Common myeloid progenitor, CD34-positive (primary cell): ENCODE measurements at regions not wholly inside any gene's neighbourhood (a gene's known extent, or its start where the extent isn't known, plus 50 kb on each side); places are given as distances from the start of the nearest gene placed in this dataset.

ENCODE experiments used
- CTCF ChIA-PET: fragments of 350-600 bp; sonication (Branson Sonifier 250); formaldehyde crosslinking; loops from one replicate; lab custom pipeline; 2021; ENCODE audit warnings: antibody characterized with exemption; lab: Charles Lee
- POLR2A ChIA-PET: fragments of 350-600 bp; sonication (Branson Sonifier 250); formaldehyde crosslinking; loops from one replicate; lab custom pipeline; 2021; ENCODE audit warnings: antibody characterized with exemption; lab: Charles Lee
- DNase-seq, 3 donors: peaks; one replicate each; pipeline versions ENCODE4 v3.0.0 to v3.0.0-alpha.2; 2013
- H3K27ac ChIP-seq, 2 experiments: 1 replicate in 1 of 2; 2 replicates in 1 of 2; pipeline ENCODE4 v1.7.0; 2013; ENCODE audit warnings: inconsistent platforms in 2 of 2, low read length in 2 of 2, mild to moderate bottlenecking in 2 of 2, low read depth in 1 of 2, moderate library complexity in 1 of 2; ENCODE audit not compliant: severe bottlenecking in 2 of 2, insufficient read depth in 1 of 2, poor library complexity in 1 of 2
- H3K27me3 ChIP-seq, 5 experiments: replicated peaks in 2 of 5; 1 replicate in 3 of 5; 2 replicates in 2 of 5; pipeline versions ENCODE4 v1.6.1 to v1.7.0; 2013; ENCODE audit warnings: low read length in 4 of 5, mild to moderate bottlenecking in 2 of 5, moderate library complexity in 2 of 5, inconsistent platforms in 1 of 5; ENCODE audit not compliant: insufficient read depth in 5 of 5, control insufficient read depth in 4 of 5
- H3K36me3 ChIP-seq, 4 experiments: 1 replicate in 2 of 4; 2 replicates in 2 of 4; pipeline versions ENCODE4 v1.6.1 to v1.7.0; 2013; ENCODE audit warnings: low read length in 3 of 4, control low read depth in 1 of 4, mild to moderate bottlenecking in 1 of 4; ENCODE audit not compliant: control insufficient read depth in 4 of 4, insufficient read depth in 4 of 4
- H3K4me1 ChIP-seq, 4 experiments: 1 replicate in 3 of 4; 2 replicates in 1 of 4; pipeline versions ENCODE4 v1.6.1 to v1.7.1; 2013; ENCODE audit warnings: low read length in 3 of 4, mild to moderate bottlenecking in 3 of 4, control low read depth in 1 of 4, inconsistent platforms in 1 of 4, moderate library complexity in 1 of 4; ENCODE audit not compliant: control insufficient read depth in 4 of 4, insufficient read depth in 4 of 4; ENCODE audit errors: control extremely low read depth in 1 of 4
- H3K4me3 ChIP-seq, 7 experiments: 1 replicate in 4 of 7; 2 replicates in 3 of 7; pipeline versions ENCODE4 v1.5.1 to v1.7.0; 2013; ENCODE audit warnings: mild to moderate bottlenecking in 7 of 7, low read length in 6 of 7, moderate library complexity in 6 of 7, inconsistent platforms in 2 of 7, low read depth in 2 of 7, control low read depth in 1 of 7; ENCODE audit not compliant: insufficient read depth in 4 of 7, control insufficient read depth in 1 of 7; ENCODE audit errors: extremely low read depth in 1 of 7
- H3K9me3 ChIP-seq, 5 experiments: 1 replicate in 4 of 5; 2 replicates in 1 of 5; pipeline versions ENCODE4 v1.6.1 to v1.7.1; 2013; ENCODE audit warnings: low read length in 4 of 5, mild to moderate bottlenecking in 2 of 5, inconsistent platforms in 1 of 5, low read depth in 1 of 5, moderate library complexity in 1 of 5; ENCODE audit not compliant: control insufficient read depth in 4 of 5, insufficient read depth in 2 of 5; ENCODE audit errors: control extremely low read depth in 1 of 5
- WGBS: methylation state at CpG from one replicate; pipeline ENCODE4 v1.1.5; 2013; ENCODE audit not compliant: insufficient coverage; 5-methylcytosine and 5-hydroxymethylcytosine counted together

DNA sequence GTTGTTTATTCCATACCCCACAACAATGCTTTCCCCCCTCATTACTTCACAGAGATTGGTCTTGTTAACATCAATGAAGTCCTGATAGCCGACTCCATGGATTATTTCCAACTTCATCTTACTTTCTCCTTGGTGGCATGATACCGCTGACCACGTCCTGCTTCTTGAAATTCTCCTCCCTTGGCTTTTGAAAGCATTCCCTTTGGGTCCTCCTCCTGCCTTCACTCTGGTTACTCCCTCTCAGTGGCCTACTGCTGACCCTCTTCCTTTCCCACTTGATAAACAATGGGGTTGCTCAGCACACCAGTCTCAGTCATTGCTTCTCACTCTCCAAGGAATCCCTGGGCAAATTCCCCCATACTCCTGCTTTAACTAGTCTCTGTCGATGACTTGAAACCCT, 283.9 kb downstream of the SEC61B start:
- CTCF ChIA-PET: no interaction called here
- Histone ChIP-seq H3K36me3 (no peaks in the 10 kb centered on the region), H3K27ac (no peak overlapping the region), H3K4me1 (no peaks in the 10 kb centered on the region), H3K4me3 (no peak overlapping the region), H3K9me3 (no peaks in the 10 kb centered on the region), H3K27me3 (no peaks in the 10 kb centered on the region)
- DNase-seq: no peak
- WGBS: 98% methylated on average over 4 of the region's 4 CpGs
- POLR2A ChIA-PET: no interaction called here

DNA sequence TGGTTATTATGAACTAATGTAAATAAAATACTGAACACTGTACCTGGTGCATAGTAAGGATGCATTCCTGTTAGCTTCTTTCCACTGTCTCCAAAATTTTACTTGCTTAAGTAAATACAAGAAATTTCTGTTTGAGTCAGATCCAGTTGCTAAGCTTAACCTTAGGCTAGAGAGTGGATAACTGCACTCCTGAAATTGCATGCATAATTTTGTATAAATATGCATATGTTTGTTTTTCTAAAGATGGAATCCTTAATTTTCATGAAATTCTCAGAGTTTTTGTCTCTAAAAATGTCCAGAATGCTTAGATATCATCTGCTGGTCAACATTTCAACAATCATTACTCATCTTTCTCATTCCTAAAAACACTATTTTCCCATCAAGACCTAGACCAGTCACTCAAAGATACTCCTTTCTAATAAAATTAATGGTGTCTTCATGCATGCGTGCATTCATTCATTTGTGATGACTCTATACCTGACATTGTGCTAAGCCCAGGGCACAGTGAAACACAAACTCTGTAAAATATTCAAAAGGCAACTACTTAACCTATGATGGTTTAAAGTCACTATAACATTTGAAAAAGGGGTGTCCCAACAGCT, 284.8 kb downstream of the SEC61B start:
- no peaks in the 10 kb centered on the region for H3K27me3 ChIP-seq
- no peaks in the 10 kb centered on the region for H3K4me1 ChIP-seq
- WGBS: no CpG with 5 or more reads among the region's 1 CpG
- no peak overlapping the region for H3K4me3 ChIP-seq
- no peaks in the 10 kb centered on the region for H3K36me3 ChIP-seq
- no peaks in the 10 kb centered on the region for H3K9me3 ChIP-seq
- POLR2A ChIA-PET: no interaction called here
- no peak for DNase-seq
- CTCF ChIA-PET: no interaction called here
- H3K27ac ChIP-seq: no peak overlapping the region

GRCh38 chr9:99509065-99509745, 287.1 kb downstream of the SEC61B start:
- ChIA-PET CTCF (no interaction called here), POLR2A (no interaction called here)
- Histone ChIP-seq H3K27me3 (no peaks in the 10 kb centered on the region), H3K4me3 (no peak overlapping the region), H3K9me3 (no peaks in the 10 kb centered on the region), H3K27ac (no peak overlapping the region), H3K4me1 (no peaks in the 10 kb centered on the region), H3K36me3 (no peaks in the 10 kb centered on the region)
- no peak for DNase-seq
- WGBS: 94% methylated on average over 6 of the region's 9 CpGs

DNA sequence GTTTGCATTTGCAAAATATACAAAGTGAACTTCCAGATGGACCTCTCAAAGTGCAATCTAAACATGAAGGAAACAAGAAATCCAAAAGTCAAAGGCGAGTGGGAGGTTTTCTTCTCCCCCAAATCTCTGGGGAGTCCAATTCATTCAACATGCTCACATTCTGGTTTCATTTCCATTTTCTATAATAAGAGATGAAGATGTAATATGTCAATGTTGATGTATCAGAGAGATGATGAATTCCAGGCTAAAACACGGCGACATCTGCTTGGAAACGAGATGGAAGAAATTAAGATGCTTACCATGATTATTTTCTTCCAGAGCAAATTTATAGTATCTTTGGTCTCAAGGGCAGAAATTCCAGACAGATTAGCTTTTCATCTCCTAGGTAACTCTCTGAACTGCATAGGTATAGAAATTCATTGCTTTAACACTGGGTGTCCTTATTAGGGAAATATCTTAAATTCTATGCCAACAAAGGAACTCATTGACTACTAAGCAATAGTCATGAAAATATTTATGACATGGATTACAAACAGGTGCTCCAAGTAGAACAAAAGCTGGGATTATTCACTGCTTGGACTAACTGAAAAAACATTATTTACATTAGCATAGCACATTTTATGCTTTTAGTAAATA, 287.9 kb downstream of the SEC61B start:
- no peaks in the 10 kb centered on the region for H3K27me3 ChIP-seq
- DNase-seq: no peak
- POLR2A ChIA-PET: no interaction called here
- no peaks in the 10 kb centered on the region for H3K9me3 ChIP-seq
- WGBS: 100% methylated on average over 3 of the region's 4 CpGs
- no peaks in the 10 kb centered on the region for H3K36me3 ChIP-seq
- CTCF ChIA-PET: no interaction called here
- H3K27ac ChIP-seq: no peak overlapping the region
- H3K4me3 ChIP-seq: no peak overlapping the region
- H3K4me1 ChIP-seq: no peaks in the 10 kb centered on the region

DNA sequence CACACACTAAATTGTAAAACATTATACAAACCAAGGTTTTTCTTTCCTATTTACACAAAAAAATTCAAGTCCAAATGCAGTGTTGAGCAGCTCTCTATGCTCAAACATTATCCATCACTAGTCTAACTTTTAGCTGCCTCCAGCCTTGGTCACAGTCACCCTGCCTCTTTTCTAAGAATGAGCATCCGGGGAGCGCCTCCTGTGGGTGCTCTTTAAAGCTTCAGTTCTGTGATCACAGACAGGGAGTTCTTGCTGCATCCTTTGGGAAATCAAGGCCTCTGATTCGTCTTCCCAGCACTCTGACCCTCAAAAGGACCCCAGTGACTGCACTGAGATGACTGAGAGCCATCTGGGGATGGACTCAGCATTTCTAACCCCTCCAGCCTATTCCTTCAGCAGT, 289.6 kb downstream of the SEC61B start:
- WGBS: 100% methylated on average over 3 of the region's 3 CpGs
- CTCF ChIA-PET: no interaction called here
- Histone ChIP-seq H3K27ac (no peak overlapping the region), H3K9me3 (no peaks in the 10 kb centered on the region), H3K4me1 (peaks cover 3 to 16% (median 5%) of the 10 kb centered on the region in 4 experiments), H3K4me3 (no peak overlapping the region), H3K36me3 (no peaks in the 10 kb centered on the region), H3K27me3 (no peaks in the 10 kb centered on the region)
- POLR2A ChIA-PET: no interaction called here
- DNase-seq: no peak

GRCh38 chr9:99513441-99514112, 291.5 kb downstream of the SEC61B start:
- CTCF ChIA-PET: interaction anchor here (1.5 kb wide), 1 partner anchor 27 kb away, joined by 4 read pairs; no protein-coding TSS in a partner anchor

GRCh38 chr9:99515093-99515492, 293.0 kb downstream of the SEC61B start:
- ChIA-PET CTCF (interaction anchor here (1.5 kb wide), 1 partner anchor 28 kb away, joined by 4 read pairs; no protein-coding TSS in a partner anchor), POLR2A (no interaction called here)
- peak in 2 of 3 donors; percentile 30 to 46 for DNase-seq
- Histone ChIP-seq H3K27me3 (no peaks in the 10 kb centered on the region), H3K27ac (no peak overlapping the region), H3K4me3 (no peak overlapping the region), H3K9me3 (no peaks in the 10 kb centered on the region), H3K4me1 (peaks cover 3 to 17% (median 5%) of the 10 kb centered on the region in 4 experiments), H3K36me3 (no peaks in the 10 kb centered on the region)
- WGBS: no CpG with 5 or more reads among the region's 1 CpG

More at GRCh38 chr9:99513441-99514112, 291.5 kb downstream of the SEC61B start:
- Histone ChIP-seq H3K36me3 (no peaks in the 10 kb centered on the region), H3K9me3 (no peaks in the 10 kb centered on the region), H3K4me1 (peaks cover 3 to 17% (median 5%) of the 10 kb centered on the region in 4 experiments), H3K4me3 (no peak overlapping the region), H3K27me3 (no peaks in the 10 kb centered on the region), H3K27ac (no peak overlapping the region)
- POLR2A ChIA-PET: no interaction called here
- no peak for DNase-seq
- 95% methylated on average over 2 of the region's 2 CpGs for WGBS
